ENCODE measurements at regions not wholly inside any gene's neighbourhood (a gene's known extent, or its start where the extent isn't known, plus 50 kb on each side); places are given as distances from the start of the nearest gene placed in this dataset.
"Not testable (repeated sequence)": the region's sequence is repeated elsewhere in the genome, so short reads cannot be mapped to it uniquely, and the experiment has no call there.

- DNase-seq = no peak
These were observed 960.5 kb downstream of the GATA3 start for GRCh38 chr10:9015005-9015404.

DNA sequence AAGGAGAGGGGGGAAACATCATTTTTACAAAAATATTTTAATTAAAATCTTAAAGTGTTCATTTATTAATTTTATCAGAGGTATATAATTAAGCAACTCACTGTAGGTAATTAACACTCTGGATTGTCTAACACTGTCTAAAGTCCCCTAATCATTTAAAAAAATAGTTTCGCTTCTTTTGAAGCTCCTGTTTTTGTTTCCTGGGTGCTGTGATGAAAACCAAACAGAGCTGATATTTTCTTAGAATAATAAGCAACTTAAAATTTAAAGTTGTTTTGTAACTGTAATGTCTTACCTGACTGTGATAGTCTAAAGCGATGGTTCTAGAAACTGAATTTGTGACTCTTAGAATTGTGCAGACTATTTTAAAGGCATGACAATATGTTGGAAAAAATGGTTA lies 961.0 kb downstream of the GATA3 start:
- DNase-seq = no peak

- no peak for DNase-seq
These were observed 962.4 kb downstream of the GATA3 start for GRCh38 chr10:9016930-9017329.

DNA sequence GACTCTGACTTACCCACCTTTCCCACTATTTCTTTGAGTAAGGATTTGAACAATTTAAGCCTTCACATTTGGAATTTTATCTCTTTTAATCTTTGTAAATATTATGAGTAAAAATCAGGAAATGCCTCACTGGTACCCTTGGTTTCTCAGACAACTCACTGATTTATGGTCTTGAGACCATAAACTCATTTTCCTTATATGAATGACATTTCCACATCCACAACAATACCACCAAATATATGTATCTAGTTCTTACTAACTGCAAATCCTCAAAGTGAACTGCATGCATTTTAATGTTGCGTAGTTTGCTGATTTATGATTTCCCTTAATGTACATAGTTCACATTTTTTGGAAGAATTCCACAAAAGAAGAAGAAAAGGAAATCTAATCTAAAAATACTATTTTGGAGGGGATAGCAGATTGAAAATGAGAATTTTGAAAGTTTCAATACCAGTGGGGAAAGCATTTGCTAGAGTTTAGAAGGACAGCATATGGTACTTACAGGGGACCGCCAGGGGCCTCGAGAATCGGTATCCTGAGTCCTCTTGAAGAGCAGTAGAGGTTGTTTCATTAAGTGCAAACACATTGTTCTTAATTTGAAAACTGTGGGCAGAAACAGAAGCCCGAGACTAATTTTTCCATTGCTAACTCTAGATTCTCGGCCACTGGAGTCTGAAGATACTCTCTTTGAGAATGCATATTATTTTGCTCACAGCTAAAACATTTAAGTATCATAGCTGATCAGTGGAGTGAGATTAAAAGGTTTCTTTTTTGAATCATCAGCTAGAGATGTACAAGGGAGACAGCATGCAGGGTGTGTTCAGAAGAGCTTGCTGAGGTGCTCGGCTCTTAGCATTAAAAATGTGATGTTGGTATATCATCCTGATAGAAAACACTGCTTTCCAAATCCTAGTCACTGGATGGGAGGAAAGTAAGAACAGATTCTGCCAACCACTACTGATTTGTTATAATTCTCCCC lies 964.0 kb downstream of the GATA3 start:
- no peak for DNase-seq

- no peak for DNase-seq
These were observed 968.7 kb downstream of the GATA3 start for GRCh38 chr10:9023206-9023605.

DNA sequence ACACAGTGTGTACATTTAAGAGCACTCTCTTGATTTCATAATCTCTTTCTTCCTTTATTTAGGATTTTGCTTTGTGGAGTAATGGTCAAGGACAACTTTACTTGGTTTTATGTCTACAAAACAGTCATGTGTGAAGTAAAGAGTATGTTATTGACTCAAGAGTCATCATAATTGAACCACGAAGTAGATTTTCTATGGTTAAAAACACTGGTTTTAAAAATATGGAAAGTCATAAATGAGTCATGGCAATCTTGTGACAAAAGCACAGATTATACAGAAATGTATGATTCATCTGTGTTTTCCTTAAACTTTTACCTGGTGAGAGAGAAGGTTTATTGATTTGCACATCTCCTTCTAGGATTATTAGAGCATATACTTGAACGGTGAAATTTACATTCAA lies 969.7 kb downstream of the GATA3 start:
- DNase-seq = no peak

DNA sequence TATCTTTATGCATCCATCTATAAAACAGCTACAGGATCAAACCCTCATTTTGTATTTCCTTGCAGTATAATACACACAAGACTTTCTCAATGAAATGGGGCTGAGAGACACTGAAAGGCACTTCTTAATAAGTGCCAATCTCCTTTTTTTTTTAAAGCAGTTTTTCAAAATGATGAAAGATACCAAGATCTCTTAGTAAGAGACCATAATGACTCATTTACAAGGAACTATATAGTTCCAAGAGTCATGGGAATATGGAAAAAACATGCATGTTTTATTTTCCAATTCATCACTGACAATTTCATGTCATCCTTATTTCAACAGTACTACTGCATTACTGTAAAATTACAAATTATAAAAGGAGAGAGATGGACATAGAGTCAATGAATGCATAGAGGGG lies 973.7 kb downstream of the GATA3 start:
- DNase-seq = no peak

- DNase-seq = no peak
These were observed 980.9 kb downstream of the GATA3 start for GRCh38 chr10:9035355-9035754.

DNA sequence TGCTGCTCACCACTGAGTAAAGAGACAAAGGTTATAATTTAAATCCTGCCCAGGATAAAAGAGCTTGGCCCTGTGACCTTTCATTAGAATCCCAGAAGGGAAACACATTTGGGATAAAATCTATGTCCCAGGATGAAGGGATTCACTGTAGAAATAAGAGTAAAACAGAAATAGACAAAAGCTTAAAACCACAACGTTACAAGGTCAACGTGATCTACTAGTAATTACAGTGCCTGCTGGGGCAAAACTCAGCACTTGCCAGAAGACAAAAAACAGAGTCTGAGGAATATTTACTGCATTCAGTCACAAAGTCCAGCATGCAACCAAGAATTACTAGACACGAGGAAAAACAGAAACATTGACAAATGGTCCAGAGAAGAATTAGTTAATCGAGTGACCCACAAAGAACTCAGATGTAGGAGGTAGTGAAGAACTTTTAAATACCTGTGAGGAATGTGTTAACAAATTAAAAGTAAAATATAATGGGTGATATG lies 982.3 kb downstream of the GATA3 start:
- DNase-seq = no peak

- DNase-seq = no peak
These were observed 983.7 kb downstream of the GATA3 start for GRCh38 chr10:9038146-9038714.

DNA sequence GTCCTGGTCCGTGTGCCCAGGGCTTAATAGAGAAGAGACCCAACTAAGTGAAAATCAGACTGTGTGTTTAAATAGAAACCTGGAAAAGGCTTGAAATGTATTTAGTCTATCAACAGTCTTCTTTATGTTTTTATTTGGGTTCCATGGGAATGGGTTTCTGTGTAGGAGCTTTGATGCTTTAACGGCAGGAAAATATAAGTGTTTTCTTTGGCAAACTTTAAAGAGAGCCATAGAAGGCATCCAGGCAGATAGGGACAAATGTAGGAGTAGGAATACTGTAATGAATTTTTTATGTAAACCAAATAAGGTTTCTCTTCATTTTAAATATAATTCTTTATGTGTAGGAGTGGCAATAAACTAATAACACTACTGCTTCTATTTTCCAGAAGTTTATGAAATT lies 989.0 kb downstream of the GATA3 start:
- DNase-seq = no peak

- DNase-seq = no peak
These were observed 990.8 kb downstream of the GATA3 start for GRCh38 chr10:9045311-9045710.

DNA sequence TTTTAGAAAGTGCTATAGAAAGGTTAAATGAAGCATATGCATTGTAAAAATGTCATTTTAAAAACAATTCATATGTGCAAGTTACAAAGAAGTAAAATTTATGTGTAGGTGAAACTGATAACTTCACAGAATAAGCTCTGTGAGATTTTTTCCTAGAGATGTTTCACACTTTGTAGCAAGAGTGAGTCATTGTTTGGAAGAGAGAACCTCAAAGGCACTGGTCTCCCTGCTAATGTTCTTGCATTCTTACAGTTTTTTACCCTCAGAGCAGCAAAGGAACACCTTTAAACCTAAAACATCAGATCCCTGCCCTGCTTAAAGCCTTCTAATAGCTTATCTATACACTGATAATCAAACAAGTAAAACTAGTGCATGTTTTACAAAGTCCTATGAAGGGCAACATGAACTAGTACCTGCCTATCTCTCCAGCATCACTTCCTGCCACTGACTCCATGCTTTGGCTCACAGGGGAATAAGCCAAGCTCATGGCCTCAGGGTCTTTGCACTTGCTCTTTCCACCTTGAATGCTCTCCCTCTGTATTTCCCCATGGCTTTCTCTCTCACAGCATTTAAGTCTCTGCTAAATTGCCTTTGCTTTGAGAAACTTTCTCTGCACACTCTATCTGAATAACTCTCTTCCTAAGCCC lies 997.0 kb downstream of the GATA3 start:
- no peak for DNase-seq

DNA sequence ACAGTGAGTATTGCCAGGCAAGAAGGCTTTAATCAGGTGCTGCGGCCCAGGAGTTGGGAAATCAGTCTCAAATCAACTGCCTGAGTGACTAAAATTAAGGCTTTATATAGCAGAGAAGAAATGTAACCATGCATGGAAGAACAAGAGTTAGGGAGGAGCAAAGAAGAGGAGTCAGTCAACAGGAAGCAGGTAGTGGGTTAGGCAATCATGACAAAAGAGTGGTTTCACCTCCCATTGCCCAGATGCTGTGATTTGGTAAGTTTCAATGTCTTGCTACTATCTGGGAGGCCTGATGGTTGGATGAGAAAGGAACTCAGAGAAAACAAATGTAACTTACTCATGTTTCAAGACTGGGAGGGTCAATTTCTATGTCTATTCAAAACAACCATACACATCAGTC lies 998.3 kb downstream of the GATA3 start:
- DNase-seq = no peak

DNA sequence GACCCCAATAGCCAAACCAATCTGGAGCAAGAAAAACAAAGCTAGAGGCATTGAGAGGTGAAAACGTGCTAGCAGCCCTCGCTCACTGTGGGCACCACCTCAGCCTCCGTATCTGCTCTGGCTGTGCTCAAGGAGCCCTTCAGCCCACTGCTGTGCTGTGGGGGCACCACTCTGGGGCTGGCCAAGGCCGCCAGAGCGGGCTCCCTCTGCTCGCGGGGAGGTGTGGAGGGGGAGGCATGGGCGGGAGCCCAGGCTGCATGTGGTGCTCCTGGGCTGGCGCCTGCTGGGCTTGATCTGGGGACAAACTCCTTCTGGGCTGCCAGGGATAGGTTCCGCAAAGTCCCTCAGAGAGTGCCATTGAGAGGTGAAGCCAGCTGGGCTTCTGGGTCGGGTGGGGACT lies 1002.0 kb downstream of the GATA3 start:
- DNase-seq = no peak

DNA sequence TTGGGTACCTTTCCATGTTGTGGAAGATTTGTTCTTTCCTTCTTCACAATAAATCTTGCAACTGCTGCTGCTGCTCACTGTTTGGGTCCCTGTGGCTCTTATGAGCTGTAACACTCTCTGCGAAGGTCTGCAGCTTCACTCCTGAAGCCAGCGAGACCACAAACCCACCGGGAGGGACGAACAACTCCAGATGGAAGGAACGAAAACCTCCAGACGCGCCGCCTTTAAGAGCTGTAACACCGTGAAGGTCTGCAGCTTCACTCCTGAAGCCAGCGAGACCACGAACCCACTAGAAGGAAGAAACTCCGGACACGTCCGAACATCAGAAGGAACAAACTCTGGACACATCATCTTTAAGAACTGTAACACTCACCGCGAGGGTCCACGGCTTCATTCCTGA lies 1002.8 kb downstream of the GATA3 start:
- DNase-seq = not testable (repeated sequence)

GRCh38 chr10:9060314-9060713 lies 1005.8 kb downstream of the GATA3 start:
- DNase-seq = no peak

GRCh38 chr10:9061871-9062270 lies 1007.4 kb downstream of the GATA3 start:
- DNase-seq = no peak

GRCh38 chr10:9066152-9066551 lies 1011.7 kb downstream of the GATA3 start:
- no peak for DNase-seq

- DNase-seq = no peak
These were observed 1013.5 kb downstream of the GATA3 start for GRCh38 chr10:9068003-9068402.

- DNase-seq = no peak
These were observed 1014.6 kb downstream of the GATA3 start for GRCh38 chr10:9069136-9069535.

- DNase-seq = no peak
These were observed 1020.9 kb downstream of the GATA3 start for GRCh38 chr10:9075420-9075819.

- DNase-seq = no peak
These were observed 1021.6 kb downstream of the GATA3 start for GRCh38 chr10:9076066-9076465.

- no peak for DNase-seq
These were observed 1026.8 kb downstream of the GATA3 start for GRCh38 chr10:9081253-9081652.

Data from amniotic stem cell (primary cell).